ENCODE measurements at regions not wholly inside any gene's neighbourhood (a gene's known extent, or its start where the extent isn't known, plus 50 kb on each side); places are given as distances from the start of the nearest gene placed in this dataset.

DNA sequence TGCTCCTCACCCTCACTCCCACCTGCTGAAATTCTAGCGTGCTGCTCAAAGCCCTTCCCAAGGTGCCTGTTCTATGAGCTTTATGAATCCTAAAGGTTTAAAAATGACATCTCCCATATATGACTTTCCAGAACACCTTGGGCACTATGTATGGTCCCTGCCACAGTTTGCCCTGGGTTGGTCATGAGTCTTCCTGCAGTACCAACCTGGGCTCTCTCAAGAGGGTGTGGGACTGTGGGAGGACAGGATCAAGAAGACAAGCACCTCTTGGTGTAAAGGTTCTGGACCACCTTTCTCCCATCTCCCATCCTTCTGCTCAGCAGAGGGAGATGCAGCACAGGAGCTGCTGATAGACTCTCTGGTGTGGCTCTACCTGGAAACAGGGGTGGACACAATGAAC, 134.1 kb downstream of the FCRL5 start:
- Histone ChIP-seq H3K4me3 (replicated peaks in 1 of 2; ENCODE audit: low read depth in 1 of 2, low read length in 2 of 2) (no peak overlapping the region), H4K20me1 (ENCODE audit: insufficient read depth) (no peaks in the 10 kb centered on the region), H3K36me3 (ENCODE audit: control insufficient read depth in 1 of 2, insufficient read depth in 2 of 2, low read length in 2 of 2) (no peaks in the 10 kb centered on the region), H3K9ac (ENCODE audit: low read length) (no peak overlapping the region), H3K9me3 (ENCODE audit: control insufficient read depth in 1 of 2, insufficient read depth in 1 of 2, low read depth in 1 of 2, low read length in 2 of 2) (no peaks in the 10 kb centered on the region), H2AFZ (ENCODE audit: low read depth, low read length, poor library complexity, severe bottlenecking) (no peak overlapping the region), H3K9me2 (ENCODE audit: insufficient read depth) (no peaks in the 10 kb centered on the region), H3K4me2 (ENCODE audit: low read length) (no peak overlapping the region), H3K79me2 (ENCODE audit: insufficient read depth, low read length) (no peaks in the 10 kb centered on the region), H3K27me3 (ENCODE audit: insufficient read depth, low read length) (peaks cover 37% of the 10 kb centered on the region), H3K4me1 (ENCODE audit: control insufficient read depth in 1 of 2, insufficient read depth in 2 of 2, low read length in 2 of 2) (no peaks in the 10 kb centered on the region), H3K27ac (ENCODE audit: low read depth, low read length) (no peak overlapping the region)
- no peak for DNase-seq (ENCODE audit: low read depth, low spot score)
- POLR2A ChIA-PET, result no interaction called here
- intact Hi-C loops (cut with micrococcal nuclease), result no loop called here
- no TSS peak for BruUV-seq (replicated peaks)
- RAD21 ChIA-PET (ENCODE audit: low non-redundant PET in 1 of 2, low total read pairs in 2 of 2, uncharacterized antibody in 2 of 2, unreplicated experiment in 2 of 2), result no interaction called here
- TF ChIP-seq ELF1 (IDR thresholded peaks at IDR 0.05; ENCODE audit: borderline replicate concordance, low read depth) (no peak), RAD21 (IDR thresholded peaks at IDR 0.05; ENCODE audit: low read depth) (no peak), EZH2 (IDR thresholded peaks at IDR 0.05) (no peak), EGR1 (IDR thresholded peaks at IDR 0.05; ENCODE audit: low read depth) (no peak), POLR2AphosphoS5 (IDR thresholded peaks at IDR 0.05; ENCODE audit: low read depth, low read length) (no peak), JUND (IDR thresholded peaks at IDR 0.05) (no peak), MAX (IDR thresholded peaks at IDR 0.05) (no peak), ATF3 (IDR thresholded peaks at IDR 0.05) (no peak), TCF7L2 (IDR thresholded peaks at IDR 0.05; ENCODE audit: borderline replicate concordance, extremely low read depth, insufficient read depth, insufficient read length) (no peak), ZNF274 (IDR thresholded peaks at IDR 0.05; ENCODE audit: low read depth, low read length) (no peak), POLR2A (IDR thresholded peaks at IDR 0.05; ENCODE audit: borderline replicate concordance, extremely low read depth, insufficient read depth, insufficient read length) (no peak), SP1 (IDR thresholded peaks at IDR 0.05; ENCODE audit: low read depth) (no peak), SRF (IDR thresholded peaks at IDR 0.05; ENCODE audit: low read depth) (no peak), CBX3 (IDR thresholded peaks at IDR 0.05; ENCODE audit: low read depth) (no peak), FOSL1 (IDR thresholded peaks at IDR 0.05; ENCODE audit: low read depth) (no peak), CEBPB (IDR thresholded peaks at IDR 0.05; ENCODE audit: low read depth) (no peak), SIN3A (IDR thresholded peaks at IDR 0.05; ENCODE audit: low read depth) (no peak)
- TF ChIP-seq, protein P1, sequence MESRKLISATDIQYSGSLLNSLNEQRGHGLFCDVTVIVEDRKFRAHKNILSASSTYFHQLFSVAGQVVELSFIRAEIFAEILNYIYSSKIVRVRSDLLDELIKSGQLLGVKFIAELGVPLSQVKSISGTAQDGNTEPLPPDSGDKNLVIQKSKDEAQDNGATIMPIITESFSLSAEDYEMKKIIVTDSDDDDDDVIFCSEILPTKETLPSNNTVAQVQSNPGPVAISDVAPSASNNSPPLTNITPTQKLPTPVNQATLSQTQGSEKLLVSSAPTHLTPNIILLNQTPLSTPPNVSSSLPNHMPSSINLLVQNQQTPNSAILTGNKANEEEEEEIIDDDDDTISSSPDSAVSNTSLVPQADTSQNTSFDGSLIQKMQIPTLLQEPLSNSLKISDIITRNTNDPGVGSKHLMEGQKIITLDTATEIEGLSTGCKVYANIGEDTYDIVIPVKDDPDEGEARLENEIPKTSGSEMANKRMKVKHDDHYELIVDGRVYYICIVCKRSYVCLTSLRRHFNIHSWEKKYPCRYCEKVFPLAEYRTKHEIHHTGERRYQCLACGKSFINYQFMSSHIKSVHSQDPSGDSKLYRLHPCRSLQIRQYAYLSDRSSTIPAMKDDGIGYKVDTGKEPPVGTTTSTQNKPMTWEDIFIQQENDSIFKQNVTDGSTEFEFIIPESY (IDR thresholded peaks at IDR 0.05; ENCODE audit: extremely low read depth, insufficient replicate concordance, low read length), result no peak
- CTCF ChIA-PET, result no interaction called here
- ATAC-seq, result no peak
